ENCODE measurements at regions not wholly inside any gene's neighbourhood (a gene's known extent, or its start where the extent isn't known, plus 50 kb on each side); places are given as distances from the start of the nearest gene placed in this dataset.
"Not testable (repeated sequence)": the region's sequence is repeated elsewhere in the genome, so short reads cannot be mapped to it uniquely, and the experiment has no call there.

- DNase-seq = no peak
Measured at GRCh38 chr5:119897537-119898370, 268.4 kb downstream of the FAM170A start.

- DNase-seq = no peak
Measured at GRCh38 chr5:119899981-119900380, 270.6 kb downstream of the FAM170A start.

- no peak for DNase-seq
Measured at GRCh38 chr5:119902593-119902992, 273.2 kb downstream of the FAM170A start.

GRCh38 chr5:119913425-119913824 is 284.1 kb downstream of the FAM170A start:
- DNase-seq = no peak

- DNase-seq = no peak
Measured at GRCh38 chr5:119919279-119919678, 289.9 kb downstream of the FAM170A start.

- no peak for DNase-seq
Measured at GRCh38 chr5:119926301-119926700, 296.9 kb downstream of the FAM170A start.

GRCh38 chr5:119928974-119929373 is 299.6 kb downstream of the FAM170A start:
- no peak for DNase-seq

GRCh38 chr5:119930490-119930889 is 301.1 kb downstream of the FAM170A start:
- DNase-seq = no peak

- DNase-seq = peak in 1 of 2 donors; percentile 9
Measured at GRCh38 chr5:119943148-119943547, 313.8 kb downstream of the FAM170A start.

GRCh38 chr5:119945691-119946090 is 316.3 kb downstream of the FAM170A start:
- no peak for DNase-seq

- DNase-seq = no peak
Measured at GRCh38 chr5:119948162-119948561, 318.8 kb downstream of the FAM170A start.

GRCh38 chr5:119949426-119949999 is 320.2 kb downstream of the FAM170A start:
- DNase-seq = no peak

- no peak for DNase-seq
Measured at GRCh38 chr5:119951330-119951934, 322.1 kb downstream of the FAM170A start.

GRCh38 chr5:119953474-119953873 is 324.1 kb downstream of the FAM170A start:
- DNase-seq = no peak

- no peak for DNase-seq
Measured at GRCh38 chr5:119954106-119954505, 324.7 kb downstream of the FAM170A start.

GRCh38 chr5:119961993-119962392 is 332.6 kb downstream of the FAM170A start:
- DNase-seq = no peak

GRCh38 chr5:119966028-119966427 is 336.7 kb downstream of the FAM170A start:
- no peak for DNase-seq

- DNase-seq = no peak
Measured at GRCh38 chr5:119968690-119969089, 339.3 kb downstream of the FAM170A start.

- not testable (repeated sequence) for DNase-seq
Measured at GRCh38 chr5:119987077-119987476, 357.7 kb downstream of the FAM170A start.

- DNase-seq = no peak
Measured at GRCh38 chr5:119991625-119992024, 362.3 kb downstream of the FAM170A start.

GRCh38 chr5:119996128-119996527 is 366.8 kb downstream of the FAM170A start:
- DNase-seq = no peak

- no peak for DNase-seq
Measured at GRCh38 chr5:120007598-120007997, 378.2 kb downstream of the FAM170A start.

GRCh38 chr5:120012431-120012830 is 383.1 kb downstream of the FAM170A start:
- no peak for DNase-seq

- no peak for DNase-seq
Measured at GRCh38 chr5:120014535-120014934, 385.2 kb downstream of the FAM170A start.

Data from inflammatory macrophage treated with lipopolysaccharide for 1 hour (primary cell).